Endothelial cell of umbilical vein (primary cell): ENCODE measurements at regions not wholly inside any gene's neighbourhood (a gene's known extent, or its start where the extent isn't known, plus 50 kb on each side); places are given as distances from the start of the nearest gene placed in this dataset.

Source experiments
- EZH2 ChIP-seq: IDR thresholded peaks from 2 replicates; pipeline ENCODE4 v1.6.1; 2012; ENCODE audit warnings: borderline replicate concordance, low read depth, mild to moderate bottlenecking, moderate library complexity, low read length, inconsistent platforms; ENCODE audit not compliant: severe bottlenecking
- TF ChIP-seq, protein P1 (sequence below), 2 donors: IDR thresholded peaks; 1 replicate in 1 of 2; 2 replicates in 1 of 2; pipeline ENCODE4 v1.5.1; 2011; ENCODE audit warnings: low read length in 2 of 2, mild to moderate bottlenecking in 2 of 2, moderate library complexity in 2 of 2, control low read depth in 1 of 2, inconsistent platforms in 1 of 2, low read depth in 1 of 2; ENCODE audit not compliant: insufficient read depth in 1 of 2; ENCODE audit errors: extremely low read depth in 1 of 2

DNA sequence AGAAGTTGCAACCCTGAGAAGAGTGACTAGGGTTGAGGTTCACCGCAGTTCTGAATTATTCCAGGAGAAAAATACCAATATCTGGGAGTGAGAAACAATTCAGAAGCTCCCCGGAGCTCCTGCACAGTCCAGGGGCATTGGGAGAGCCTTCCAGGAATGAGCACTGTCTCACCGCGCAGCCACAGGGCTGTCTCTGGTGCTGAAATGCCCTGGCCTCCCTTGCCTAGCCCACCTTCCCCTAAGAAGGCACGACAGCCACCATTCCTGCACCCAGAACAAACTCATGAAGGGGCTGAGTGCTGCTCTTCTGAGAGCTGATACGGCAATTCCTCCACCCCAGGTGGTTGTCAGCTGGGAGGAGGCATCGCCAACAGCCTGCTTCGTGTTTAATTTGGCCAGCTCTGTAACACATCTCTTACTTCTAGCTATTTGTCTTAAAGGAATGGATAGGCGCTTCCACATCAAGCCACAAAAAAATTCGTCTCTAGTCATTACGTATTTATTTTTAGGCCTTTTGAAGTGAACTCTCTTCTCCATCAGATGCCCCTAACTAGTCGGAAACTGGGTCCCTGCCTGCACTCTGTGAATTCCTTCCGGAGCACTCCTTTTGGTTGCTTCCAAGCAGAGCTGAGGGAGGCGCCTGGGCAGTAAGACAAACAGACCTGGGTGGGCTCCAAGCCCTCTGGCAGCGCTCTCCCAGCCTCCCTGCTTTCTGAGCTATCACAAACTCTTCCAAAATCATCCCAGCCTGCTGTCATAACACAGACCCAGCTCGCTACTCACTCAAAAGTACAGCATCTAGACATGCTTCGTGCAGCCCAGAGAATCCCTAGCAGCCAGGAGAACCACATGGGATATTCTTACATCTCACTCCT lies 120.5 kb upstream of the CCDC68 start:
- TF ChIP-seq, protein P1, sequence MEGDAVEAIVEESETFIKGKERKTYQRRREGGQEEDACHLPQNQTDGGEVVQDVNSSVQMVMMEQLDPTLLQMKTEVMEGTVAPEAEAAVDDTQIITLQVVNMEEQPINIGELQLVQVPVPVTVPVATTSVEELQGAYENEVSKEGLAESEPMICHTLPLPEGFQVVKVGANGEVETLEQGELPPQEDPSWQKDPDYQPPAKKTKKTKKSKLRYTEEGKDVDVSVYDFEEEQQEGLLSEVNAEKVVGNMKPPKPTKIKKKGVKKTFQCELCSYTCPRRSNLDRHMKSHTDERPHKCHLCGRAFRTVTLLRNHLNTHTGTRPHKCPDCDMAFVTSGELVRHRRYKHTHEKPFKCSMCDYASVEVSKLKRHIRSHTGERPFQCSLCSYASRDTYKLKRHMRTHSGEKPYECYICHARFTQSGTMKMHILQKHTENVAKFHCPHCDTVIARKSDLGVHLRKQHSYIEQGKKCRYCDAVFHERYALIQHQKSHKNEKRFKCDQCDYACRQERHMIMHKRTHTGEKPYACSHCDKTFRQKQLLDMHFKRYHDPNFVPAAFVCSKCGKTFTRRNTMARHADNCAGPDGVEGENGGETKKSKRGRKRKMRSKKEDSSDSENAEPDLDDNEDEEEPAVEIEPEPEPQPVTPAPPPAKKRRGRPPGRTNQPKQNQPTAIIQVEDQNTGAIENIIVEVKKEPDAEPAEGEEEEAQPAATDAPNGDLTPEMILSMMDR (IDR thresholded peaks at IDR 0.05; ENCODE audit: extremely low read depth in 1 of 2, insufficient read depth in 1 of 2, low read depth in 1 of 2, low read length in 2 of 2), result no peak
- TF ChIP-seq EZH2, result no peak
